H9 (cell line): ENCODE measurements at regions not wholly inside any gene's neighbourhood (a gene's known extent, or its start where the extent isn't known, plus 50 kb on each side); places are given as distances from the start of the nearest gene placed in this dataset.

Experiments used
- DNase-seq: peaks from one replicate; pipeline ENCODE4 v3.0.0-alpha.2; 2017
- H2AFZ ChIP-seq: one replicate; pipeline ENCODE4 v1.6.1; 2013; ENCODE audit warnings: mild to moderate bottlenecking, low read length, control low read depth, moderate library complexity
- H2AK5ac ChIP-seq: 2 replicates; pipeline ENCODE4 v1.6.1; 2013; ENCODE audit warnings: low read length, control low read depth, mixed read lengths; ENCODE audit not compliant: insufficient read length
- H2BK120ac ChIP-seq: one replicate; pipeline ENCODE4 v1.6.1; 2013; ENCODE audit warnings: low read depth, mild to moderate bottlenecking, low read length, control low read depth, inconsistent platforms; ENCODE audit not compliant: poor library complexity, severe bottlenecking
- H2BK12ac ChIP-seq: 2 replicates; pipeline ENCODE4 v1.6.1; 2013; ENCODE audit warnings: low read length, control low read depth, mixed read lengths, low read depth; ENCODE audit not compliant: insufficient read length
- H2BK15ac ChIP-seq: 2 replicates; pipeline ENCODE4 v1.6.1; 2013; ENCODE audit warnings: low read depth, low read length, control low read depth
- H2BK20ac ChIP-seq: one replicate; pipeline ENCODE4 v1.6.1; 2013; ENCODE audit warnings: low read depth, mild to moderate bottlenecking, low read length, control low read depth, inconsistent platforms; ENCODE audit not compliant: poor library complexity, severe bottlenecking
- H2BK5ac ChIP-seq: 2 replicates; pipeline ENCODE4 v1.6.1; 2013; ENCODE audit warnings: low read length, control low read depth, mixed read lengths; ENCODE audit not compliant: insufficient read length
- H3K14ac ChIP-seq: 2 replicates; pipeline ENCODE4 v1.6.1; 2013; ENCODE audit warnings: low read length, control low read depth; ENCODE audit not compliant: insufficient read depth
- H3K18ac ChIP-seq: 2 replicates; pipeline ENCODE4 v1.6.1; 2013; ENCODE audit warnings: low read depth, mild to moderate bottlenecking, mixed read lengths, low read length, control low read depth; ENCODE audit not compliant: insufficient read length
- H3K23ac ChIP-seq: 2 replicates; pipeline ENCODE4 v1.6.1; 2013; ENCODE audit warnings: low read length, control low read depth, mixed read lengths, low read depth; ENCODE audit not compliant: insufficient read length
- H3K23me2 ChIP-seq: 2 replicates; pipeline ENCODE4 v1.6.1; 2013; ENCODE audit warnings: low read depth, mild to moderate bottlenecking, mixed read lengths, low read length, control low read depth; ENCODE audit not compliant: insufficient read length, poor library complexity, severe bottlenecking
- H3K27ac ChIP-seq: 2 replicates; pipeline ENCODE4 v1.5.1; 2013; ENCODE audit warnings: low read length, control low read depth, mixed read lengths, low read depth; ENCODE audit not compliant: insufficient read length
- H3K27me3 ChIP-seq: 2 replicates; pipeline ENCODE4 v1.6.1; 2013; ENCODE audit warnings: low read length, control low read depth, inconsistent platforms; ENCODE audit not compliant: insufficient read depth
- H3K4ac ChIP-seq: 2 replicates; pipeline ENCODE4 v1.6.1; 2013; ENCODE audit warnings: low read depth, mild to moderate bottlenecking, control low read depth, inconsistent platforms, low read length, moderate library complexity
- H3K4me1 ChIP-seq: 2 replicates; pipeline ENCODE4 v1.6.1; 2013; ENCODE audit warnings: low read length, control low read depth, inconsistent platforms; ENCODE audit not compliant: insufficient read depth
- H3K4me2 ChIP-seq: 2 replicates; pipeline ENCODE4 v1.6.1; 2013; ENCODE audit warnings: low read length, control low read depth, mixed read lengths; ENCODE audit not compliant: insufficient read length, insufficient read depth
- H3K56ac ChIP-seq: 2 replicates; pipeline ENCODE4 v1.6.1; 2013; ENCODE audit warnings: low read depth, mild to moderate bottlenecking, mixed read lengths, low read length, control low read depth; ENCODE audit not compliant: insufficient read length
- H3K79me1 ChIP-seq: 2 replicates; pipeline ENCODE4 v1.6.1; 2013; ENCODE audit warnings: low read depth, mild to moderate bottlenecking, moderate library complexity, low read length, control low read depth, inconsistent platforms; ENCODE audit not compliant: insufficient read depth, poor library complexity, severe bottlenecking
- H3K79me2 ChIP-seq: 2 replicates; pipeline ENCODE4 v1.6.1; 2013; ENCODE audit warnings: low read length, control low read depth, inconsistent platforms; ENCODE audit not compliant: insufficient read depth
- H3K9ac ChIP-seq: 2 replicates; pipeline ENCODE4 v1.6.1; 2013; ENCODE audit warnings: low read length, control low read depth, mixed read lengths; ENCODE audit not compliant: insufficient read length; ENCODE audit errors: extremely low read depth
- H3K9me3 ChIP-seq: one replicate; pipeline ENCODE4 v1.6.1; 2013; ENCODE audit warnings: low read depth, low read length, inconsistent platforms; ENCODE audit not compliant: control insufficient read depth
- H3T11ph ChIP-seq: one replicate; pipeline ENCODE4 v1.6.1; 2013; ENCODE audit warnings: mild to moderate bottlenecking, low read length, control low read depth, inconsistent platforms
- H4K20me1 ChIP-seq: one replicate; pipeline ENCODE4 v1.6.1; 2013; ENCODE audit not compliant: control insufficient read depth, insufficient read length, insufficient read depth
- H4K5ac ChIP-seq: 2 replicates; pipeline ENCODE4 v1.6.1; 2013; ENCODE audit warnings: low read depth, mild to moderate bottlenecking, mixed read lengths, low read length, control low read depth; ENCODE audit not compliant: insufficient read length
- H4K8ac ChIP-seq: replicated peaks from 2 replicates; pipeline ENCODE4 v1.6.1; 2013; ENCODE audit warnings: low read length, control low read depth, mixed read lengths, low read depth; ENCODE audit not compliant: insufficient read length
- H4K91ac ChIP-seq: 2 replicates; pipeline ENCODE4 v1.6.1; 2013; ENCODE audit warnings: low read depth, mild to moderate bottlenecking, moderate library complexity, mixed read lengths, low read length, control low read depth; ENCODE audit not compliant: insufficient read length
- H3K27ac Mint-ChIP-seq, 3 experiments: 2 replicates in 2 of 3; 3 replicates in 1 of 3; pipeline ENCODE4 v1.8.0; 2020 to 2021; ENCODE audit warnings: mixed read lengths in 3 of 3, mild to moderate bottlenecking in 1 of 3, moderate library complexity in 1 of 3
- H3K27me3 Mint-ChIP-seq: 2 replicates; pipeline ENCODE4 v1.8.0; 2021; ENCODE audit warnings: low read depth, mild to moderate bottlenecking, moderate library complexity, mixed read lengths
- H3K36me3 Mint-ChIP-seq, 3 experiments: 2 replicates in 2 of 3; 3 replicates in 1 of 3; pipeline ENCODE4 v1.8.0; 2020 to 2021; ENCODE audit warnings: low read depth in 3 of 3, mixed read lengths in 3 of 3; ENCODE audit not compliant: insufficient read depth in 1 of 3
- H3K4me1 Mint-ChIP-seq, 2 experiments: 2 replicates each; pipeline ENCODE4 v1.8.0; 2020; ENCODE audit warnings: mixed read lengths in 2 of 2
- H3K4me3 Mint-ChIP-seq, 2 experiments: 2 replicates in 1 of 2; 3 replicates in 1 of 2; pipeline ENCODE4 v1.8.0; 2020 to 2021; ENCODE audit warnings: mild to moderate bottlenecking in 2 of 2, mixed read lengths in 2 of 2, moderate library complexity in 1 of 2
- H3K9me3 Mint-ChIP-seq, 2 experiments: 2 replicates in 1 of 2; 3 replicates in 1 of 2; pipeline ENCODE4 v1.8.0; 2020; ENCODE audit warnings: mild to moderate bottlenecking in 2 of 2, mixed read lengths in 2 of 2, moderate library complexity in 1 of 2
- CTCF ChIP-seq: fragments of 200-600 bp; sonication (generic); conservative IDR thresholded peaks from 3 replicates; pipeline ENCODE4 v1.8.0; 2021; ENCODE audit warnings: antibody characterized with exemption, mild to moderate bottlenecking
- WGBS: extraction: QIAGEN DNeasy Blood & Tissue Kit; methylation state at CpG from one replicate; pipeline ENCODE4 v1.1.7; 2013; ENCODE audit warnings: missing lambda C conversion rate, low lambda C conversion rate, mixed read lengths; ENCODE audit not compliant: insufficient read length; ENCODE audit errors: extremely low coverage; 5-methylcytosine and 5-hydroxymethylcytosine counted together

GRCh38 chr6:140923048-140923447 is 1209.7 kb upstream of the GJE1 start:
- H3K27me3 Mint-ChIP-seq: no peaks in the 10 kb centered on the region
- TF ChIP-seq CTCF: no peak
- no peaks in the 10 kb centered on the region for H3K27me3 ChIP-seq
- no peak overlapping the region for H3K27ac Mint-ChIP-seq
- H3K23me2 ChIP-seq: no peaks in the 10 kb centered on the region
- no peaks in the 10 kb centered on the region for H4K20me1 ChIP-seq
- H3K9ac ChIP-seq: no peak overlapping the region
- no peak overlapping the region for H3K4me2 ChIP-seq
- no peak overlapping the region for H2AFZ ChIP-seq
- H3K4me3 Mint-ChIP-seq: no peak overlapping the region
- H2BK15ac ChIP-seq: no peak overlapping the region
- no peak overlapping the region for H3T11ph ChIP-seq
- 0 out of 4 replicates have a peak, but pooled peaks cover 0 to 4% of the 10 kb centered on the region in 2 experiments for H3K4me1 Mint-ChIP-seq
- H2BK120ac ChIP-seq: no peak overlapping the region
- H3K18ac ChIP-seq: no peak overlapping the region
- H3K14ac ChIP-seq: no peak overlapping the region
- no peak overlapping the region for H3K23ac ChIP-seq
- peaks cover 0 to under 1% (median 0%) of the 10 kb centered on the region in 3 experiments; a peak in 1 of 7 replicates for H3K36me3 Mint-ChIP-seq
- DNase-seq: no peak
- no peak overlapping the region for H3K27ac ChIP-seq
- H2BK20ac ChIP-seq: no peak overlapping the region
- no peak overlapping the region for H4K5ac ChIP-seq
- H4K8ac ChIP-seq: no peak overlapping the region
- no peak overlapping the region for H3K56ac ChIP-seq
- H2AK5ac ChIP-seq: no peak overlapping the region
- H4K91ac ChIP-seq: no peak overlapping the region
- no peak overlapping the region for H2BK12ac ChIP-seq
- no peak overlapping the region for H2BK5ac ChIP-seq
- WGBS: no CpG with 5 or more reads among the region's 1 CpG
- no peaks in the 10 kb centered on the region for H3K79me2 ChIP-seq
- no peaks in the 10 kb centered on the region for H3K9me3 ChIP-seq
- no peaks in the 10 kb centered on the region for H3K79me1 ChIP-seq
- H3K4ac ChIP-seq: no peak overlapping the region
- H3K4me1 ChIP-seq: no peaks in the 10 kb centered on the region
- peaks cover under 1% of the 10 kb centered on the region in 2 experiments; a peak in 2 of 5 replicates for H3K9me3 Mint-ChIP-seq
